ENCODE measurements at regions not wholly inside any gene's neighbourhood (a gene's known extent, or its start where the extent isn't known, plus 50 kb on each side); places are given as distances from the start of the nearest gene placed in this dataset.

- H3K36me3 ChIP-seq (replicated peaks in 1 of 2), result no peaks in the 10 kb centered on the region
- H3K4me3 ChIP-seq, result no peak overlapping the region
- DNase-seq, result no peak
- no peak for TF ChIP-seq POLR2A (IDR thresholded peaks at IDR 0.05)
- TF ChIP-seq CTCF (IDR thresholded peaks at IDR 0.05), result no peak
- 69 to 72% (median 71%) methylated on average over 6 of the region's 6 CpGs for whole genome bisulfite sequencing, 4 donors
- no peak overlapping the region for H3K27ac ChIP-seq
- intact Hi-C loops (cut with DNase I), result no loop called here
- H3K9me3 ChIP-seq (replicated peaks in 1 of 3), result no peaks in the 10 kb centered on the region
- H3K27me3 ChIP-seq, result no peaks in the 10 kb centered on the region
- H3K4me1 ChIP-seq (replicated peaks in 1 of 2), result no peaks in the 10 kb centered on the region
These were observed 918.0 kb downstream of the TFAP2A start for GRCh38 chr6:9496837-9497236.

GRCh38 chr6:9494864-9495263 is 920.0 kb downstream of the TFAP2A start:
- Histone ChIP-seq H3K27ac (no peak overlapping the region), H3K4me1 (replicated peaks in 1 of 2) (no peaks in the 10 kb centered on the region), H3K9me3 (replicated peaks in 1 of 3) (no peaks in the 10 kb centered on the region), H3K4me3 (no peak overlapping the region), H3K27me3 (no peaks in the 10 kb centered on the region), H3K36me3 (replicated peaks in 1 of 2) (no peaks in the 10 kb centered on the region)
- intact Hi-C loops (cut with DNase I), result no loop called here
- DNase-seq, result no peak
- TF ChIP-seq POLR2A (IDR thresholded peaks at IDR 0.05) (no peak), CTCF (IDR thresholded peaks at IDR 0.05) (no peak)
- 50 to 65% (median 53%) methylated on average over 1 of the region's 1 CpG for whole genome bisulfite sequencing, 4 donors

- Histone ChIP-seq H3K36me3 (replicated peaks in 1 of 2) (no peaks in the 10 kb centered on the region), H3K27ac (no peak overlapping the region), H3K4me3 (no peak overlapping the region), H3K9me3 (replicated peaks in 1 of 3) (no peaks in the 10 kb centered on the region), H3K4me1 (replicated peaks in 1 of 2) (no peaks in the 10 kb centered on the region), H3K27me3 (no peaks in the 10 kb centered on the region)
- TF ChIP-seq CTCF (IDR thresholded peaks at IDR 0.05), result no peak
- intact Hi-C loops (cut with DNase I), result no loop called here
- 24 to 48% (median 24%) methylated on average over 3 of the region's 3 CpGs for WGBS, 4 donors
- DNase-seq, result no peak
These were observed 922.1 kb downstream of the TFAP2A start for GRCh38 chr6:9492790-9493189.

GRCh38 chr6:9487128-9487527 is 927.7 kb downstream of the TFAP2A start:
- no peaks in the 10 kb centered on the region for H3K9me3 ChIP-seq (replicated peaks in 1 of 3)
- no peaks in the 10 kb centered on the region for H3K27me3 ChIP-seq
- WGBS, 4 donors, result 62 to 76% (median 69%) methylated on average over 3 of the region's 3 CpGs
- no peak for DNase-seq
- TF ChIP-seq POLR2A (IDR thresholded peaks at IDR 0.05) (no peak), CTCF (IDR thresholded peaks at IDR 0.05) (no peak)
- H3K36me3 ChIP-seq (replicated peaks in 1 of 2), result no peaks in the 10 kb centered on the region
- H3K4me3 ChIP-seq, result no peak overlapping the region
- H3K27ac ChIP-seq, result no peak overlapping the region
- intact Hi-C loops (cut with DNase I), result no loop called here
- H3K4me1 ChIP-seq (replicated peaks in 1 of 2), result no peaks in the 10 kb centered on the region
